T47D (cell line): ENCODE measurements at regions not wholly inside any gene's neighbourhood (a gene's known extent, or its start where the extent isn't known, plus 50 kb on each side); places are given as distances from the start of the nearest gene placed in this dataset.
A peak's percentile ranks its signal among the peaks of the same experiment; 100 is the strongest.

Experiments used
- DNase-seq, 2 experiments: peaks; one replicate each; pipeline versions ENCODE4 v3.0.0 to v3.0.0-alpha.2; 2011 to 2012; ENCODE audit warnings: low read depth in 1 of 2, low spot score in 1 of 2
- JUND ChIP-seq: IDR thresholded peaks from 2 replicates; pipeline ENCODE4 v1.6.1; 2012; ENCODE audit warnings: low read depth
- in situ Hi-C: cut with HindIII; loops from 2 replicates; pipeline ENCODE4 v1.10.0; 2016; ENCODE audit warnings: low sequenced_read_pairs, low pct_unique_long_range_greater_than_20kb

DNA sequence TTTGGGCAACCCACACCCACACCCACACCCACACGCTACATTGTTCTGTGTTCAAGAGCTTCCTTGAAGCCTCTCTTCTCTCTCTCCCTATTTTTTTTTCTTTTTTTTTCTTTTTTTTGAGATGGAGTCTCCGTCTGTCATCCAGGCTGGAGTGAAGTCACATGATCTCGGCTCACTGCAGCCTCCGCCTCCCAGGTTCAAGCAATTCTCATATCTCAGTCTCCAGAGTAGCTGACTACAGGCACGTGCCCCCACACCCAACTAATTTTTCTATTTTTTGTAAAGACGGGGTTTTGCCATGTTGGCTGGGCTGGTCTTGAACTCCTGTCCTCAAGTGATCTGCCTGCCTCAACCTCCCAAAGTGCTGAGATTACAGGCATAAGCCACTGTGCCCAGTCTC lies 271.1 kb downstream of the SHQ1 start:
- no peak for TF ChIP-seq JUND
- DNase-seq, result no peak
- in situ Hi-C loops, result no loop called here

DNA sequence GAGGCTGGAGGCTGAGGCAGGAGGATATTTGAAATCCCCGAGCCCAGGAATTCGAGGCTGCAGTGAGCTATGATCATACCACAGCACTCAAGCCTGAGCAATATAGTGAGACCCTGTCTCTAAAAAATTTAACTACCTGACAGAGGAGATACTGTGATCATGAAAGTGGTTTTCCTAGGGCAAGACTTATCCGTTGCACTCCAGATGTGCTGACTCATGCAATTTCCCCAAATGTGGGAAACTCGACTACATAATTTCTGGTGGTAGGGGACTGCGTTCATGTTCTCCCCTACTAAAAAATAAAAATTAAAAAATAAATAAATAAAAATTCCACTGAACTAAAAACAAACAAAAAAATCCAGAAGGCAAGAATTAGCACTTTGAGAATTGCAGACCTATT lies 271.7 kb downstream of the SHQ1 start:
- no peak for DNase-seq
- in situ Hi-C loops, result no loop called here
- no peak for TF ChIP-seq JUND

DNA sequence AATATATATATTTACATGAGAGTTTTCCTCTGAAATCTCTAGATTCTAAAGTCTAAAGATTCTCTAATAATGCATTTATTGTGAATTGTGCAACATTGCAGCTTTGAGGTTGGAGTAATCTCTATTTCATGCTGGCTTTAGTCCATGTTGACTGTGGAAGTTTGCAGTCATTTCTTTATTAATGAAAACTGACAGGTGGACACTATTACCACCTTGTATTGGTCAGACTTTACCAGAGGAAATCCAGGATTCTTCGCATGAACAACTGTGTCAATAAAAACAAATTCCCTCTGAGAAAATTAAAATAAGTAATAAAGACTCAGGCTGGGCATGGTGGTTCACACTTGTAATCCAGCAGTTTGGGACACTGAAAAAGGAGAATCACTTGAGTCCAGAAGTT lies 274.1 kb downstream of the SHQ1 start:
- in situ Hi-C loops, result no loop called here
- no peak for TF ChIP-seq JUND

DNA sequence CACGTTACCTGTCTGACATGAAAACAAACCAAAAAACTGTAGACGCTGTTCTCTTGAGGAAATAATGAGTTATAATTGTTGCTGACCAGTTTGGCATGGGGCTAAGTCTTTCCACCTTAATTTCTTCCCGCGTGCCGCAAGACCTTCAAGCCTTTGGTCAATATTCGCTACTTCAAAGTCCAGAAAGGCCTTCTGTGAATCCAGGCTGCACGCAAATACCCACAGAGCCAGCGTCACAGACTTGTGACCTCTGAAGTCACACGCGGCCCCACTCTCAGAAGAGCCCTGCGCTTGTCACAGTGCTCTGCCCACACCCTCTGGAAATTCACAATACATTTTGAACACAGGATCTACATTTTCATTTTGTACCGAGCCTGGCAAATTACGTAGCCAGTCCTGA lies 275.2 kb downstream of the SHQ1 start:
- in situ Hi-C loops, result no loop called here
- no peak for DNase-seq
- TF ChIP-seq JUND, result no peak

More for the DNA sequence above, 274.1 kb downstream of the SHQ1 start:
- DNase-seq, result no peak

DNA sequence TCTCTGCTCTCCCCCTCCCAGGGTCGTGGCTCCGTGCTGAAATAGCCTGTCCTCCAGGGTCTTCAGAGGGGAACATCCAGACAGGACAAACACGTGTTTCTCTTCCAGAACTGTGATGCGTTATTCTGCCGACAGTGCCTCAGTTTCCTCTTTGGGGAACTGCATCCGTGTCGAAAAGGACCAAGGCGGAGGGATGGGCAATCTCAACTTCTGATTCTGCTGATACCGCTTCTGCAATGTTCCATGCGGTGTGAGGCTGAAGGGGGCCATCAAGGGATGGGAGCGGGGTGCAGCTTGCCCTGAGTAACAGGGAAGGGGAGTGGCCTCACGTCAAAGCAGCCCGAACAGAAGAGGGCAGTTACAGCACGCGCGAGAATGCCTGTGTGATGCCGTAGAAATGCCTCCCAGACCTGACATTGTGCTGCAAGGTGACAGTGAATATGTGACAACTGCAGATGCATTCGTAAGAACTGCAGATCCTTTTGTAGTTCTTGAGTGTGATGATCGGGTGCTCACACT lies 275.7 kb downstream of the SHQ1 start:
- TF ChIP-seq JUND, result no peak
- in situ Hi-C loops, result no loop called here
- no peak for DNase-seq

DNA sequence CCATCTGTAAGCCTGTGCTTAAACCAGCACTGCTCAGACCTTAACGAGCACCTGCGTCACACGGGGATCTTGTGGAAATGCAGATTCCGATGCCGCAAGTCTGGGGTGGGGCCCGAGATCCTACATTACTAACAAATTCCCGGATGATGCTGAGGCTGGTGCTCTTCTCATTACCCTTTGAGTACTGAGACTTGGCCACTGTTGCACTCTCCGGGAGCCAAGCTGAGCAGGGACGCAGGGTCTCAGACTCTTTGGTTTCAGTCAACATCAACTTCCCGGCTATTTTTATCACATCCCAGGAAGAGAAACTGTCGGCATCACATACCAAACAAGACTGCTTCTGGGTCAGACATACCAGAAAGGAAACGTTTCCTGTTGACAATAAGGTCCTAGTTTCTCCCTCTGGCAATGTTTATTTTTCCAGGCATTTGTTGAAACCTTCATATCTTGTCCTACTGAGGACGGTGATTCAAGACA lies 276.6 kb downstream of the SHQ1 start:
- in situ Hi-C loops, result no loop called here
- DNase-seq, result peak in 1 of 2 experiments; percentile 35
- TF ChIP-seq JUND, result no peak

DNA sequence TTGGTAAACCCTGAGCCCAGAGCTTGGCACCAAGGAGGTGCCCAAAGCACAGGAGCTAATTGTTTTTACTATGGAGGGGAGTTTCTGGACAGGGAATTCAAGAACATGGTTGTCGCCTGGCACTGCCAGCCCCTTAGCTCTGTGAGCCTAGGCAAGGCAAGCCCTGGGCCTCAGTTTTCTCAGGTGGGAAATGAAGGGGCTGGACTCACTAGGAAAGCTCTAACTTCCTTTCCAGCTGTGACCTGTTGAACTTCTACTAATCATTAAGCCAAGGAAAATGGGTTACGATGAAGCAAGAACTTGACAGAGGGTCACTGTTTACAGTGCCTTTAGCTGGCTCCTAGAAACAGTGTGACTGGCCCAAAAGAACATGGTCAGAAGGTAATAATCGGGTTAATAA lies 277.2 kb downstream of the SHQ1 start:
- DNase-seq, result no peak
- in situ Hi-C loops, result no loop called here
- no peak for TF ChIP-seq JUND

DNA sequence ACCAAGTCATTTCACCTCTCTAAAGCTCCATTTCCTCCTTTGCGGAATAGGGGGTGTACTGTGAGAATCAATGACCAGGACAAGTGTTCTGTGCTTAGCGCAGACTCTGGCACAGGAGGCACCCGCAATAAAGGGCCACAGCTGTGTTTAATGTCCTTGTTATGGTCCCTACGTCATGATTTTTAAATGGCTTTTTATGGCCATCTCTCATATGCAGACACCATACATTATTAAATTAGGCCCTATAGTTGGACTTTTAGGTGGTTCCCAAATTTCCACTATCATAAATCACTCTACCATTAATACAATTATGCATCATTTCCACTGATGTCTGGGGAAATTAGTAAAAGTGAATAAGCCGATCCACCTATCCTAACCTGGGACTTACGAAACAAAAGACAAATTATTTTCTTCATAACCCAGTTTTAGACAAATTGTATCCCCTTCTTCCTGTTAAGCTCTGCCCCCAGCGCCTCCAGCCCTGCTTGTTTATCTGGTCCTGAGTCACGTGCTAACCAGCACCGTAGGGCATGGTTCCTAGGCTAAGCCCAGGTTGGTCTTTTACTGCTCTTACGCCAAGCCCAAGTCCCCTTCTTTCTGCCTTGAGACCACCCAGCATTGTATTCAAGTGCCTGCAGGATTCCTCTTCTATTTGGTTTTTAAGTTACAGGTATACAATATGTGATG lies 278.3 kb downstream of the SHQ1 start:
- TF ChIP-seq JUND, result no peak
- in situ Hi-C loops, result no loop called here
- DNase-seq, result no peak

DNA sequence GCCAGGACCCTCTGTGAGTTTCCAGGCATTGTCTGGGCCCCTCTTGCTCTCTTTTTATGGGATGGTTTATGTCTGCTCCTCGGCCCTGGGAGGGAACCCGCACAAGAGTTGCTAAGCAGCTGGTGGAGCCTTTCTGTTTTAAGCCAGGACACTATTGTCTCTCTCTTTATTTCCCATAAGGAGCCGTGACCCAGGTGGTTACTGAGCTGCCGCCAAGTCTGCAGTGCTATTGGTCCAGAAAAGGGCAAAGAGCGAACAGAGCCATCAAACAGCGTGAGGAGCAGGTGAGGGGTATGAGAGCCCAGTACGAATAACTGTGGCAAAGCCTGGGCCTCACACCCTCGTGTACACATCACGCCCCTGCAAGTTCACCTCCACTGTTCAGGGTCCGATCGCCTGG lies 280.2 kb downstream of the SHQ1 start:
- no peak for TF ChIP-seq JUND
- no peak for DNase-seq
- in situ Hi-C loops, result no loop called here

DNA sequence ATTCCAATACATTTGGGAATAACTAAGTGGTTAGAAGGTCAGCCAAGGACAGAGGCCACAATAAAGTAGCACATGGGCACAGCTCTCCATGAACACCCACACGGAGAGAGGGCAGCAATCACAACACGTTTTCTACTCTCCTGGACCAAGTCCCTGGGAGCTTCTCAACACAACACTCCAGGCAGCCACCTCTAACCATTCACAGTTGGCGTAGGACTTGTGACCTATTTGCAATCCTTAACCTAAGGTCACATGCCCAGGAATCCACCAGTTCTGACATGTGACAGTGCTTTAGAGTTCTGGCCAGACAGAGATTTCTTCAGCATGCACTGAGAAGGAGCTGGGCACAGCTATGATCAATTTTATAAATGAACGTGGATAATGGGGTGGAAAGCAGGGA lies 280.8 kb downstream of the SHQ1 start:
- in situ Hi-C loops, result no loop called here
- TF ChIP-seq JUND, result no peak
- DNase-seq, result no peak

DNA sequence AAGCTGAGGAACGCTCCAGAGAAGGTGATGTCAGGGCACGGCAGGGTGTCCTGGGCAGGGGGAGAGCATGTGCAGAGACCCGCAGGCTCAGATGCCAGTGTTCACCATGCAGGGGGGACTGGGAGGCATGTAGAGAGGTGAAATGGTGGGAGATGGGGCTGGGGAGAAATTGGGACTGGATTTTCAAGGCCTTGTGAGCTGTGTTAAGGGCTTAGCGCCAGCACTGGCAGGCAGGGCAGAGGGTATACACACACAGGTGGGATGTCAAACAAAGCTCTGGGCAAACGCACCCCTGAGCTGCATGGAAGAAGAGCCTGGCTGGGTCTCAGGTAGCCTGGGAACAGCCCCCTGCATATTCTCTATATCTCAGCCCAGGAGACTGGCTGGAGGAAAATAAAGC lies 282.7 kb downstream of the SHQ1 start:
- in situ Hi-C loops, result no loop called here
- no peak for TF ChIP-seq JUND

DNA sequence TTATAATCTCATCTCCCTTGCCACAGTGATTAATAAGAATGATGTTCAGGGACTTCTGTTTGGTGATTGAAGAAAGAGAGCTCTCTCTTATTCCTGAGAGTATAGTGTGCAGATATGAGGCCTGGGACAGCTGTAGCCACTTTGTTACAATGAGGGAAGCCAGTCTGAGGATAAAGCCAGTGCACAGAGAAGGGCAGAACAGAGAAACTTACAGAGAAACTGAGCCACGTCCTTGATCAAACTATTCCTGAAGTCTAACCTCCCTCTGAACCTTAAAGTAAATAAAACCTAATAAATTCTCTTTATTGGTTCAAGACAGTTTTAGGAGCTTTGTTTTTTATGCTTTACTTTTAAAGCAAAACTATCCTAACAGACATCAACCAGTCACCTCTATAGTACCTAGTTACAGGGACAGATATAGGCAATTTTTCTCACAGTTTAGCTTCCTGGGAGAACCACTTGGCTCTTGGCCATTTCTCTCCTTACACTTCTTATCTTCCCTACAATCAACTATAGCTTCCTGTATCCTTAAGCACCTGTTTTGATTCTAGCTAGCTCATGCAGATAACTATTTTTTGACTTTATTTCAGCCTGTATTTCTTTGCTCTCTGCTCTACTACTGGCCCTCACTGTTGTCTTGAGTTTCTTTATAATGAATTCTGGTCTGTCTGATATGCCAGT lies 284.4 kb downstream of the SHQ1 start:
- DNase-seq, result no peak
- no peak for TF ChIP-seq JUND
- in situ Hi-C loops, result no loop called here

More for the DNA sequence above, 282.7 kb downstream of the SHQ1 start:
- no peak for DNase-seq
